Upper lobe of left lung (tissue), 6 donors: ENCODE measurements at regions not wholly inside any gene's neighbourhood (a gene's known extent, or its start where the extent isn't known, plus 50 kb on each side); places are given as distances from the start of the nearest gene placed in this dataset.
A peak's percentile ranks its signal among the peaks of the same experiment; 100 is the strongest.
"Not testable (repeated sequence)": the region's sequence is repeated elsewhere in the genome, so short reads cannot be mapped to it uniquely, and the experiment has no call there.

Experiments used
- ATAC-seq, 2 donors: fragments of 200-7000 bp; cut with Tn5 transposase; one replicate each; pipeline ENCODE4 v1.9.1; 2022; ENCODE audit warnings: mild to moderate bottlenecking in 2 of 2, moderate library complexity in 2 of 2; ENCODE audit not compliant: low FRiP score in 2 of 2
- DNase-seq, 2 donors: peaks; one replicate each; pipeline ENCODE4 v3.0.0-alpha.2; 2019 to 2020
- H3K27ac ChIP-seq, 4 donors: fragments of 200-600 bp; sonication (generic); one replicate each; pipeline ENCODE4 v1.5.1; 2016 to 2019
- H3K27me3 ChIP-seq, 4 donors: fragments of 200-600 bp; sonication (generic); one replicate each; pipeline ENCODE4 v1.5.1; 2017 to 2019
- H3K36me3 ChIP-seq, 4 donors: fragments of 200-600 bp; sonication (generic); one replicate each; pipeline ENCODE4 v1.5.1; 2016 to 2019
- H3K4me1 ChIP-seq, 4 donors: fragments of 200-600 bp; sonication (generic); one replicate each; pipeline ENCODE4 v1.5.1; 2018 to 2019
- H3K4me3 ChIP-seq, 4 donors: fragments of 200-600 bp; sonication (generic); one replicate each; pipeline ENCODE4 v1.5.1; 2017 to 2019; ENCODE audit warnings: mild to moderate bottlenecking in 2 of 4, moderate library complexity in 1 of 4
- H3K9me3 ChIP-seq, 4 donors: fragments of 200-600 bp; sonication (generic); one replicate each; pipeline ENCODE4 v1.5.1; 2018 to 2019
- EP300 ChIP-seq, 4 donors: sonication (generic); formaldehyde crosslinking; IDR thresholded peaks; one replicate each; pipeline ENCODE4 v1.5.1; 2017; ENCODE audit warnings: antibody characterized with exemption in 4 of 4, control low read depth in 2 of 4
- POLR2A ChIP-seq, 4 donors: fragments of 450-650 bp; IDR thresholded peaks; one replicate each; pipeline ENCODE4 v1.5.1; 2016 to 2017; ENCODE audit warnings: antibody characterized with exemption in 4 of 4, mild to moderate bottlenecking in 2 of 4
- POLR2AphosphoS5 ChIP-seq, 2 donors: sonication (generic); formaldehyde crosslinking; IDR thresholded peaks; one replicate each; pipeline ENCODE4 v1.5.1; 2017; ENCODE audit warnings: antibody characterized with exemption in 2 of 2
- WGBS, 2 donors: methylation state at CpG; one replicate each; pipeline ENCODE4 v1.1.5; 2017 to 2018; 5-methylcytosine and 5-hydroxymethylcytosine counted together
- TF ChIP-seq, protein P1 (sequence below), 6 experiments: fragments of 450-650 bp in 4 of 6; fragments of 200-600 bp in 2 of 6; sonication (generic) in 2 of 6; IDR thresholded peaks; one replicate each; pipeline ENCODE4 v1.5.1; 2016 to 2019; ENCODE audit warnings: antibody characterized with exemption in 6 of 6
- donor health status: DM: no; HTN: no; CAD: no; lungs with moderate emphysema.
- donor health status: DM: no; HTN: yes; CAD: no; lungs with severe emphysema.

DNA sequence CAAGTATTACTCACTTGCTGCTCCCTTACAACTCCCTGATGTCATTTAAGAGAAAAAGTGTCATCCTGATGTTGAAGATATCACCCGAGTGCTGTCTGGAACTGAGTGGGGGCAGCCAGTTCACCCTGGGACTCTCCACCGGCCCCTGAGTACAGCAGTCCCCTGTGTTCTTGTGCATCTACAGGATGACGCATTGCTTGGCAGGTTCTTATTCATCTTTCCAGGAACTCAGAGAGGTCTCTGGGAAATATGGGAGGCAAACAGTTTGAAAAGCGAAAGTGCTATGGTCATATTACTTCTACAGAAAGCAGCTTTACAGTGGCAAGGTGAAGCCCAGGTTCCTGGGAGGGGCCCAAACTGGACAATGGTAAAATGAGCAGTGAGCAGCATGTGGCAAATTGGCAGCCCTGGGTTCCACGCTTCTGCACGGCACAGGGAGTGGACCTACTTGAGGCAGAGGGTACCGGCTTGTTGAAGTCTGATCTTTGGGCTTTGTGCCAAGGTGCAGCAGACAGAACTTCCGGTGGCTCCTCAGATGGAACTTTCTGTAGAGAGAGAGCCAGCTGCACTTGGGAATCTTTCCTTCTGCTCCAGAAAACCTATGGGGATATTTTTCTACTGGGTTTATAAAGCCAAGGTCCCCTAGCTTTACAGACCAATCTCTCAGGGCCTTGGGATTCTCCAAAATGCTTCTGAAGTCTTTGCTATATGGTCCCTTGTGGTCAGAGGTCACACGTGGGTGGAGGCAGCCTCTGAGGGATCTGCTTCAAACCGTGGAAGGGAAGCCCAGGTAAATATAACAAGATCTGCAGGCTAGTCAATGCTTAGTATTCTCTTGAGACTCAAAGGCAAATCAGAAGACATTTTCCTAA lies 128.3 kb downstream of the MAP3K7 start:
- H3K4me1 ChIP-seq = no peaks in the 10 kb centered on the region
- ATAC-seq (peak in 1 of 2 donors; percentile 65), DNase-seq (no peak)
- TF ChIP-seq POLR2AphosphoS5 (IDR thresholded peaks at IDR 0.05) (no peak), POLR2A (IDR thresholded peaks at IDR 0.05) (no peak), EP300 (IDR thresholded peaks at IDR 0.05) (no peak)
- TF ChIP-seq, protein P1, sequence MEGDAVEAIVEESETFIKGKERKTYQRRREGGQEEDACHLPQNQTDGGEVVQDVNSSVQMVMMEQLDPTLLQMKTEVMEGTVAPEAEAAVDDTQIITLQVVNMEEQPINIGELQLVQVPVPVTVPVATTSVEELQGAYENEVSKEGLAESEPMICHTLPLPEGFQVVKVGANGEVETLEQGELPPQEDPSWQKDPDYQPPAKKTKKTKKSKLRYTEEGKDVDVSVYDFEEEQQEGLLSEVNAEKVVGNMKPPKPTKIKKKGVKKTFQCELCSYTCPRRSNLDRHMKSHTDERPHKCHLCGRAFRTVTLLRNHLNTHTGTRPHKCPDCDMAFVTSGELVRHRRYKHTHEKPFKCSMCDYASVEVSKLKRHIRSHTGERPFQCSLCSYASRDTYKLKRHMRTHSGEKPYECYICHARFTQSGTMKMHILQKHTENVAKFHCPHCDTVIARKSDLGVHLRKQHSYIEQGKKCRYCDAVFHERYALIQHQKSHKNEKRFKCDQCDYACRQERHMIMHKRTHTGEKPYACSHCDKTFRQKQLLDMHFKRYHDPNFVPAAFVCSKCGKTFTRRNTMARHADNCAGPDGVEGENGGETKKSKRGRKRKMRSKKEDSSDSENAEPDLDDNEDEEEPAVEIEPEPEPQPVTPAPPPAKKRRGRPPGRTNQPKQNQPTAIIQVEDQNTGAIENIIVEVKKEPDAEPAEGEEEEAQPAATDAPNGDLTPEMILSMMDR (IDR thresholded peaks at IDR 0.05) = no peak
- no peaks in the 10 kb centered on the region for H3K27me3 ChIP-seq
- H3K27ac ChIP-seq = no peak overlapping the region
- H3K4me3 ChIP-seq = no peak overlapping the region
- no peaks in the 10 kb centered on the region for H3K9me3 ChIP-seq
- H3K36me3 ChIP-seq = no peaks in the 10 kb centered on the region
- WGBS, 2 donors = 42 to 49% methylated on average over 10 of the region's 10 CpGs

DNA sequence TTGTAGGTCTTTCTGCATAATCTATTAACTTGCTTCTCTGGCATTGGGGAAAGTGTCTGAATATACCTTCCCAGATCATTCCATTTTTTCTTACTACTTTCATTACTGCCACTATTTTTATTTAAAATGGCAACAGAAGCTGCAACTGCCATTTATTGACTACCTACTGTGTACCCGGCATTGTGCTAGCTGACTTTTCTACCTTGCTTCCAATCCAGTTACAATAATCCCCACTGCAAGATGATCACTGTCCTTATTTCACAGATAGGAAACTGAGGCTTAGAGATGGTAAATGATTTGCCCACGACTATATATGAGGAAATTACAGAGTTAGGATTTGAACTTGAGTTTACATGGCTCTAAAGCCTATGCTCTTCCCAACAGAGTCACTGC lies 129.0 kb downstream of the MAP3K7 start:
- H3K9me3 ChIP-seq = no peaks in the 10 kb centered on the region
- ATAC-seq (no peak), DNase-seq (no peak)
- no peak overlapping the region for H3K27ac ChIP-seq
- no peaks in the 10 kb centered on the region for H3K27me3 ChIP-seq
- no peaks in the 10 kb centered on the region for H3K36me3 ChIP-seq
- no peak overlapping the region for H3K4me3 ChIP-seq
- no peak for TF ChIP-seq EP300 (IDR thresholded peaks at IDR 0.05)
- no peaks in the 10 kb centered on the region for H3K4me1 ChIP-seq
- WGBS, 2 donors = 91 to 97% methylated on average over 2 of the region's 2 CpGs

DNA sequence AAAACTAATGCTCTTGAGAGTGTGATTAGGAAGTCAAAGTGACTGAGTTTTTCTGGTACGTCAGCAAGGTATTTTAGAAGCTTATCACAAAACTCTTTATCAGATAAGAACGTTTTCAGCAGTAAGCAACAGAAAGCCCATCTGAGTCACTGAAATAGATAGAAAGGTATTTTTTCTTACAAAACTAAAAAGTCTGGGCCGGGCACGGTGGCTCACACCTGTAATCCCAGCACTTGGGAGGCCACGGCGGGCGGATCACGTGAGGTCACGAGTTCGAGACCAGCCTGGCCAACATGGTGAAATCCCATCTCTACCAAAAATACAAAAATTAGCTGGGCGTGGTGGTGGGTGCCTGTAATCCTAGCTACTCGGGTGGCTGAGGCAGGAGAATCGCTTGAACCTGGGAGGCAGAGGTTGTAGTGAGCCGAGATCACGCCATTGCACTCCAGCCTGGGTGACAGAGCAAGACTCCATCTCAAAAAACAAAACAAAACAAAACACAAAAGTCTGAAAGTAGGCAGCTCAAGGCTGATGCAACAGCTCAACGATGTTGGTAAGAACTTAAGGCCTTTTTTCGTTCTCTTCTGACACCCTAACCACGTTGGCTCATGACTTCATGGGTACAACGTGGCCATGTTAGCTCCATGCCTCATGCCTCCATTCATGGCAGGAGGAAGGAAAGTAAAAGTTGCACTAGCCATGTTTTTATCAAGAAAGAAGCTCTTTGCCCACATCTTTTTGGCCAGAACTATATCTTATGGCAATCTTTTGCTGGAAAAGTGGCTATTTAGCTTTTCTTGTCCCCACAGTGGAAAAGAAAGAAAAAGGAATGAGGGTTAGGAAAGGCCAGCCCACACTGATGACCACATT lies 129.6 kb downstream of the MAP3K7 start:
- peak in 1 of 2 donors; percentile 33 for DNase-seq
- H3K4me3 ChIP-seq, H3K9me3 ChIP-seq, H3K27me3 ChIP-seq, H3K36me3 ChIP-seq, ATAC-seq, H3K4me1 ChIP-seq, H3K27ac ChIP-seq: not testable (repeated sequence)
- WGBS, 2 donors = 87 to 88% methylated on average over 19 of the region's 19 CpGs

DNA sequence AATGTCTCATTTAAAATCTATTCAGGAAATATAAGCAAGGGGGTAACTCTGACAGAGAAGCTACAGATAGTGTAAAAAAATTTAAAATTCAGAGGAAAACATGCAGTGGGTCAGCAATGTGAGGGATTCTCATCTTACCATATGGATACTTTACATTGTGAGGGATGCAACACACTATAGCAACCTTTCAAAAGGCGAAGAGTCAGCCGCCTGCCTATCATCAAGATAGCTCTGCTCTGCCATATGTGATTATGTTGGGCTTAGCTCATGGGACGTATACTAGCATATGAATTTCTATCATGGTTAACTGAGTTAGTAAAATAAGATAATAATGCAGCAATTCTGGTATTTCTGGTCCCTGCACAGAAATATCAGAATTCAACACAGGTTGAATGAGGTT lies 130.9 kb downstream of the MAP3K7 start:
- no peak overlapping the region for H3K4me3 ChIP-seq
- H3K36me3 ChIP-seq = no peaks in the 10 kb centered on the region
- TF ChIP-seq POLR2AphosphoS5 (IDR thresholded peaks at IDR 0.05) (no peak), EP300 (IDR thresholded peaks at IDR 0.05) (no peak), POLR2A (IDR thresholded peaks at IDR 0.05) (no peak)
- TF ChIP-seq, protein P1 (IDR thresholded peaks at IDR 0.05) = no peak
- no peaks in the 10 kb centered on the region for H3K4me1 ChIP-seq
- no peaks in the 10 kb centered on the region for H3K27me3 ChIP-seq
- 81 to 82% methylated on average over 3 of the region's 3 CpGs for WGBS, 2 donors
- ATAC-seq (no peak), DNase-seq (no peak)
- no peaks in the 10 kb centered on the region for H3K9me3 ChIP-seq
- H3K27ac ChIP-seq = no peak overlapping the region

DNA sequence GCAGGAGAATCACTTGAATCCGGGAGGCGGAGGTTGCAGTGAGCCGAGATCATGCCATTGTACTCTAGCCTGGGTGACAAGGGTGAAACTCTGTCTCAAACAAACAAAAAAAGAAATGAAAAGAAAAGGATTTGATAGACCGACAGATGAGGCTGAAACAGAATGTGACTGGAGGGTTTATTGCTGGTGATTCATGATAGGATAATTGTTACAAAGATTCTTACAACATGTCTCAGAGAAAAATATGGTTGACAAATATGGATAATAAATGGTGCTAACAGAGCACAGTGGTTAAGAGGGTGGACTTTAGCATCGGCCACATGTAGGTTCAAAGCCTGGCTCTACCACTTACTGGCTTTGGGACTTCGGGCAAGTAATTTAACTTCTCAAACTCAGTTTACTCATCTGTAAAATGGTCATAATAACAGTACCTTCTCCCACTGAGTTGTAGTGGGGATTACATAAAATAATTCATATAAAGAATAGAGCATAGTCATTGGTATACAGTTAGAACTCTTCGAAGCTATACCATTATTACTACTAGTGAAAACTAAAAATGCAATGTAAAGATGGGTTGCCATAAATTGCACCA lies 131.9 kb downstream of the MAP3K7 start:
- DNase-seq (no peak), ATAC-seq (no peak)
- TF ChIP-seq EP300 (IDR thresholded peaks at IDR 0.05) = no peak
- no peak for TF ChIP-seq POLR2A (IDR thresholded peaks at IDR 0.05)
- TF ChIP-seq, protein P1 (IDR thresholded peaks at IDR 0.05) = no peak
- no peak for TF ChIP-seq POLR2AphosphoS5 (IDR thresholded peaks at IDR 0.05)
- H3K4me1 ChIP-seq = no peaks in the 10 kb centered on the region
- no peaks in the 10 kb centered on the region for H3K36me3 ChIP-seq
- 87 to 94% methylated on average over 7 of the region's 7 CpGs for WGBS, 2 donors
- no peaks in the 10 kb centered on the region for H3K9me3 ChIP-seq
- no peak overlapping the region for H3K4me3 ChIP-seq
- no peaks in the 10 kb centered on the region for H3K27me3 ChIP-seq
- H3K27ac ChIP-seq = no peak overlapping the region
